GM23338 (cell line): ENCODE measurements at regions not wholly inside any gene's neighbourhood (a gene's known extent, or its start where the extent isn't known, plus 50 kb on each side); places are given as distances from the start of the nearest gene placed in this dataset.

ENCODE experiments used
- ATAC-seq: fragments of 200-7000 bp; cut with Tn5 transposase; 3 replicates; pipeline ENCODE4 v1.9.1; 2020
- DNase-seq: peaks from one replicate; pipeline ENCODE4 v3.0.0-alpha.2; 2015; ENCODE audit warnings: low spot score
- H2AFZ ChIP-seq: fragments of 200-600 bp; sonication (generic); 2 replicates; pipeline ENCODE4 v1.8.0; 2016; ENCODE audit warnings: antibody characterized with exemption, mild to moderate bottlenecking, moderate library complexity
- H3F3A ChIP-seq: fragments of 200-600 bp; sonication (generic); replicated peaks from 2 replicates; pipeline ENCODE4 v1.8.0; 2017; ENCODE audit warnings: antibody characterized with exemption, mixed run types, low read depth
- H3K27ac ChIP-seq: fragments of 200-600 bp; sonication (generic); 2 replicates; pipeline ENCODE4 v1.6.1; 2016; ENCODE audit warnings: low read depth
- H3K27me3 ChIP-seq: fragments of 200-600 bp; sonication (generic); 2 replicates; pipeline ENCODE4 v1.8.0; 2016; ENCODE audit warnings: mild to moderate bottlenecking, mixed run types, moderate library complexity; ENCODE audit not compliant: insufficient read depth
- H3K36me3 ChIP-seq: fragments of 200-600 bp; sonication (generic); 2 replicates; pipeline ENCODE4 v1.8.0; 2016; ENCODE audit warnings: mild to moderate bottlenecking; ENCODE audit not compliant: insufficient read depth
- H3K4me1 ChIP-seq: fragments of 200-600 bp; sonication (generic); 2 replicates; pipeline ENCODE4 v1.8.0; 2016; ENCODE audit warnings: mild to moderate bottlenecking, moderate library complexity; ENCODE audit not compliant: insufficient read depth
- H3K4me2 ChIP-seq: fragments of 200-600 bp; sonication (generic); 2 replicates; pipeline ENCODE4 v1.7.1; 2017; ENCODE audit warnings: mixed run types
- H3K4me3 ChIP-seq: fragments of 200-600 bp; sonication (generic); 2 replicates; pipeline ENCODE4 v1.6.1; 2016; ENCODE audit warnings: mixed run types
- H3K79me2 ChIP-seq: fragments of 200-600 bp; sonication (generic); replicated peaks from 2 replicates; pipeline ENCODE4 v1.8.0; 2017; ENCODE audit warnings: mild to moderate bottlenecking; ENCODE audit not compliant: insufficient read depth
- H3K9me2 ChIP-seq: fragments of 200-600 bp; sonication (generic); 2 replicates; pipeline ENCODE4 v1.8.0; 2017; ENCODE audit not compliant: insufficient read depth
- H4K20me1 ChIP-seq: fragments of 200-600 bp; sonication (generic); replicated peaks from 2 replicates; pipeline ENCODE4 v1.8.0; 2017; ENCODE audit warnings: mild to moderate bottlenecking; ENCODE audit not compliant: insufficient read depth
- H3K27ac Mint-ChIP-seq: 2 replicates; pipeline ENCODE4 v1.8.0; 2020; ENCODE audit warnings: inconsistent platforms, mild to moderate bottlenecking, moderate library complexity, mixed read lengths
- H3K27me3 Mint-ChIP-seq: 3 replicates; pipeline ENCODE4 v1.8.0; 2022; ENCODE audit warnings: low read depth, mild to moderate bottlenecking, moderate library complexity, mixed read lengths, inconsistent platforms; ENCODE audit not compliant: insufficient read depth, poor library complexity
- H3K36me3 Mint-ChIP-seq: 3 replicates; pipeline ENCODE4 v1.8.0; 2021; ENCODE audit warnings: low read depth, mild to moderate bottlenecking, inconsistent platforms, moderate library complexity, mixed read lengths
- H3K4me1 Mint-ChIP-seq: 3 replicates; pipeline ENCODE4 v1.8.0; 2020; ENCODE audit warnings: mild to moderate bottlenecking, inconsistent platforms, mixed read lengths
- H3K4me3 Mint-ChIP-seq: 3 replicates; pipeline ENCODE4 v1.8.0; 2021; ENCODE audit warnings: moderate library complexity, mild to moderate bottlenecking, inconsistent platforms, mixed read lengths
- H3K9me3 Mint-ChIP-seq: 3 replicates; pipeline ENCODE4 v1.8.0; 2020; ENCODE audit warnings: moderate library complexity, mild to moderate bottlenecking, inconsistent platforms, mixed read lengths
- CREB1 ChIP-seq: fragments of 250-450 bp; sonication (Bioruptor Pico); IDR thresholded peaks from 2 replicates; pipeline ENCODE4 v1.5.0; 2020; ENCODE audit warnings: low read depth, mild to moderate bottlenecking, moderate library complexity
- EZH2 ChIP-seq: fragments of 200-600 bp; sonication (generic); IDR thresholded peaks from one replicate; pipeline ENCODE4 v1.8.0; 2017; ENCODE audit warnings: antibody characterized with exemption, mild to moderate bottlenecking, low read depth; ENCODE audit not compliant: unreplicated experiment
- EZH2phosphoT487 ChIP-seq: fragments of 200-600 bp; sonication (generic); IDR thresholded peaks from one replicate; pipeline ENCODE4 v1.8.1; 2018; ENCODE audit warnings: antibody characterized with exemption; ENCODE audit not compliant: unreplicated experiment
- JUNB ChIP-seq: IDR thresholded peaks from one replicate; pipeline ENCODE4 v1.6.1; 2016; ENCODE audit warnings: antibody characterized with exemption; ENCODE audit not compliant: unreplicated experiment
- NANOG ChIP-seq: IDR thresholded peaks from 2 replicates; pipeline ENCODE4 v1.6.1; 2016; ENCODE audit warnings: antibody characterized with exemption, borderline replicate concordance
- POLR2AphosphoS5 ChIP-seq: IDR thresholded peaks from 2 replicates; pipeline ENCODE4 v1.6.1; 2016; ENCODE audit warnings: antibody characterized with exemption, low read depth
- STAT1 ChIP-seq: IDR thresholded peaks from one replicate; pipeline ENCODE4 v1.6.1; 2016; ENCODE audit warnings: antibody characterized with exemption; ENCODE audit not compliant: unreplicated experiment
- ZNF114 ChIP-seq: fragments of 250-450 bp; sonication (Bioruptor Pico); IDR thresholded peaks from 2 replicates; pipeline ENCODE4 v1.5.0; 2020; ENCODE audit warnings: mild to moderate bottlenecking, moderate library complexity
- ZNF331 ChIP-seq: fragments of 250-450 bp; sonication (Bioruptor Pico); IDR thresholded peaks from 2 replicates; pipeline ENCODE4 v1.5.0; 2020; ENCODE audit warnings: low read depth, mild to moderate bottlenecking, moderate library complexity
- TF ChIP-seq, protein P1 (sequence below): IDR thresholded peaks from one replicate; pipeline ENCODE4 v1.6.1; 2018; ENCODE audit warnings: antibody characterized with exemption; ENCODE audit not compliant: unreplicated experiment
- TF ChIP-seq, protein P2 (sequence below): fragments of 250-450 bp; sonication (Bioruptor Pico); IDR thresholded peaks from 2 replicates; pipeline ENCODE4 v1.5.0; 2020; ENCODE audit warnings: mild to moderate bottlenecking, moderate library complexity
- TF ChIP-seq, protein P3 (sequence below), 2 experiments: fragments of 200-600 bp in 1 of 2; sonication (generic) in 1 of 2; conservative IDR thresholded peaks; 2 replicates each; pipeline versions ENCODE4 v1.5.1 to v1.6.1; 2016 to 2017; ENCODE audit warnings: antibody characterized with exemption in 2 of 2, low read depth in 2 of 2, mild to moderate bottlenecking in 2 of 2, moderate library complexity in 1 of 2
- TF ChIP-seq, protein P4 (sequence below): IDR thresholded peaks from 2 replicates; pipeline ENCODE4 v1.6.1; 2016; ENCODE audit warnings: antibody characterized with exemption

DNA sequence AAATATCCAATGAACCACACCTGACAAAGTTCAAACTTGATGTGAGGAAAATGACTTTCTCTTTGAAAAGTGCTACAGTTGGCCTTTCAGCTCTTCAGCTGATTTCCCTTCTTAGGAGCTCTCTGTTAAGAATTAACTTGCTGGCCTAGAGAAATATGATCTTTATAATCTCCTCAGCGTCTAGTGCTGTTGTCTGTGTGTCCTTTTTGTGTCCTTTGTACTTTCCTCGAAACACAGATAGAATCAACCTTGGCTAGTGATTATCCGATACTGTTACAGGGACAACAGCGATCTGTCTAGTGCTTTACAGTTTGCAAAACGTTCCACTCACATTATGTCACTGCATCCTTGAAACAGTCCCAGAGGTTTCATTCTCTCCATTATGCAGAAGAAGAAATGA is 162.8 kb upstream of the RMST start:
- H3K27ac Mint-ChIP-seq: no peak overlapping the region
- peaks cover 9% of the 10 kb centered on the region; the same call in 2 of the 3 replicates for H3K36me3 Mint-ChIP-seq
- Histone ChIP-seq H3K4me1 (no peaks in the 10 kb centered on the region), H3K79me2 (no peaks in the 10 kb centered on the region), H2AFZ (no peak overlapping the region), H3K4me2 (no peak overlapping the region), H3K27ac (no peak overlapping the region), H3K4me3 (no peak overlapping the region), H3K36me3 (peaks cover 3% of the 10 kb centered on the region; the same call in 1 of the 2 replicates), H3F3A (no peaks in the 10 kb centered on the region), H3K9me2 (peaks cover 8% of the 10 kb centered on the region), H3K27me3 (no peaks in the 10 kb centered on the region), H4K20me1 (no peaks in the 10 kb centered on the region)
- peaks cover 14% of the 10 kb centered on the region for H3K9me3 Mint-ChIP-seq
- no peak for ATAC-seq
- DNase-seq: no peak
- peaks cover 2% of the 10 kb centered on the region; the same call in 1 of the 3 replicates for H3K4me1 Mint-ChIP-seq
- no peak overlapping the region for H3K4me3 Mint-ChIP-seq
- H3K27me3 Mint-ChIP-seq: no peaks in the 10 kb centered on the region
- TF ChIP-seq ZNF331 (no peak), STAT1 (no peak), EZH2 (no peak), JUNB (no peak), EZH2phosphoT487 (no peak), NANOG (no peak), CREB1 (CRISPR knock-in tag) (no peak), ZNF114 (CRISPR knock-in tag) (no peak), POLR2AphosphoS5 (no peak)
- TF ChIP-seq, protein P1, sequence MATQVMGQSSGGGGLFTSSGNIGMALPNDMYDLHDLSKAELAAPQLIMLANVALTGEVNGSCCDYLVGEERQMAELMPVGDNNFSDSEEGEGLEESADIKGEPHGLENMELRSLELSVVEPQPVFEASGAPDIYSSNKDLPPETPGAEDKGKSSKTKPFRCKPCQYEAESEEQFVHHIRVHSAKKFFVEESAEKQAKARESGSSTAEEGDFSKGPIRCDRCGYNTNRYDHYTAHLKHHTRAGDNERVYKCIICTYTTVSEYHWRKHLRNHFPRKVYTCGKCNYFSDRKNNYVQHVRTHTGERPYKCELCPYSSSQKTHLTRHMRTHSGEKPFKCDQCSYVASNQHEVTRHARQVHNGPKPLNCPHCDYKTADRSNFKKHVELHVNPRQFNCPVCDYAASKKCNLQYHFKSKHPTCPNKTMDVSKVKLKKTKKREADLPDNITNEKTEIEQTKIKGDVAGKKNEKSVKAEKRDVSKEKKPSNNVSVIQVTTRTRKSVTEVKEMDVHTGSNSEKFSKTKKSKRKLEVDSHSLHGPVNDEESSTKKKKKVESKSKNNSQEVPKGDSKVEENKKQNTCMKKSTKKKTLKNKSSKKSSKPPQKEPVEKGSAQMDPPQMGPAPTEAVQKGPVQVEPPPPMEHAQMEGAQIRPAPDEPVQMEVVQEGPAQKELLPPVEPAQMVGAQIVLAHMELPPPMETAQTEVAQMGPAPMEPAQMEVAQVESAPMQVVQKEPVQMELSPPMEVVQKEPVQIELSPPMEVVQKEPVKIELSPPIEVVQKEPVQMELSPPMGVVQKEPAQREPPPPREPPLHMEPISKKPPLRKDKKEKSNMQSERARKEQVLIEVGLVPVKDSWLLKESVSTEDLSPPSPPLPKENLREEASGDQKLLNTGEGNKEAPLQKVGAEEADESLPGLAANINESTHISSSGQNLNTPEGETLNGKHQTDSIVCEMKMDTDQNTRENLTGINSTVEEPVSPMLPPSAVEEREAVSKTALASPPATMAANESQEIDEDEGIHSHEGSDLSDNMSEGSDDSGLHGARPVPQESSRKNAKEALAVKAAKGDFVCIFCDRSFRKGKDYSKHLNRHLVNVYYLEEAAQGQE: no peak
- TF ChIP-seq, protein P2, sequence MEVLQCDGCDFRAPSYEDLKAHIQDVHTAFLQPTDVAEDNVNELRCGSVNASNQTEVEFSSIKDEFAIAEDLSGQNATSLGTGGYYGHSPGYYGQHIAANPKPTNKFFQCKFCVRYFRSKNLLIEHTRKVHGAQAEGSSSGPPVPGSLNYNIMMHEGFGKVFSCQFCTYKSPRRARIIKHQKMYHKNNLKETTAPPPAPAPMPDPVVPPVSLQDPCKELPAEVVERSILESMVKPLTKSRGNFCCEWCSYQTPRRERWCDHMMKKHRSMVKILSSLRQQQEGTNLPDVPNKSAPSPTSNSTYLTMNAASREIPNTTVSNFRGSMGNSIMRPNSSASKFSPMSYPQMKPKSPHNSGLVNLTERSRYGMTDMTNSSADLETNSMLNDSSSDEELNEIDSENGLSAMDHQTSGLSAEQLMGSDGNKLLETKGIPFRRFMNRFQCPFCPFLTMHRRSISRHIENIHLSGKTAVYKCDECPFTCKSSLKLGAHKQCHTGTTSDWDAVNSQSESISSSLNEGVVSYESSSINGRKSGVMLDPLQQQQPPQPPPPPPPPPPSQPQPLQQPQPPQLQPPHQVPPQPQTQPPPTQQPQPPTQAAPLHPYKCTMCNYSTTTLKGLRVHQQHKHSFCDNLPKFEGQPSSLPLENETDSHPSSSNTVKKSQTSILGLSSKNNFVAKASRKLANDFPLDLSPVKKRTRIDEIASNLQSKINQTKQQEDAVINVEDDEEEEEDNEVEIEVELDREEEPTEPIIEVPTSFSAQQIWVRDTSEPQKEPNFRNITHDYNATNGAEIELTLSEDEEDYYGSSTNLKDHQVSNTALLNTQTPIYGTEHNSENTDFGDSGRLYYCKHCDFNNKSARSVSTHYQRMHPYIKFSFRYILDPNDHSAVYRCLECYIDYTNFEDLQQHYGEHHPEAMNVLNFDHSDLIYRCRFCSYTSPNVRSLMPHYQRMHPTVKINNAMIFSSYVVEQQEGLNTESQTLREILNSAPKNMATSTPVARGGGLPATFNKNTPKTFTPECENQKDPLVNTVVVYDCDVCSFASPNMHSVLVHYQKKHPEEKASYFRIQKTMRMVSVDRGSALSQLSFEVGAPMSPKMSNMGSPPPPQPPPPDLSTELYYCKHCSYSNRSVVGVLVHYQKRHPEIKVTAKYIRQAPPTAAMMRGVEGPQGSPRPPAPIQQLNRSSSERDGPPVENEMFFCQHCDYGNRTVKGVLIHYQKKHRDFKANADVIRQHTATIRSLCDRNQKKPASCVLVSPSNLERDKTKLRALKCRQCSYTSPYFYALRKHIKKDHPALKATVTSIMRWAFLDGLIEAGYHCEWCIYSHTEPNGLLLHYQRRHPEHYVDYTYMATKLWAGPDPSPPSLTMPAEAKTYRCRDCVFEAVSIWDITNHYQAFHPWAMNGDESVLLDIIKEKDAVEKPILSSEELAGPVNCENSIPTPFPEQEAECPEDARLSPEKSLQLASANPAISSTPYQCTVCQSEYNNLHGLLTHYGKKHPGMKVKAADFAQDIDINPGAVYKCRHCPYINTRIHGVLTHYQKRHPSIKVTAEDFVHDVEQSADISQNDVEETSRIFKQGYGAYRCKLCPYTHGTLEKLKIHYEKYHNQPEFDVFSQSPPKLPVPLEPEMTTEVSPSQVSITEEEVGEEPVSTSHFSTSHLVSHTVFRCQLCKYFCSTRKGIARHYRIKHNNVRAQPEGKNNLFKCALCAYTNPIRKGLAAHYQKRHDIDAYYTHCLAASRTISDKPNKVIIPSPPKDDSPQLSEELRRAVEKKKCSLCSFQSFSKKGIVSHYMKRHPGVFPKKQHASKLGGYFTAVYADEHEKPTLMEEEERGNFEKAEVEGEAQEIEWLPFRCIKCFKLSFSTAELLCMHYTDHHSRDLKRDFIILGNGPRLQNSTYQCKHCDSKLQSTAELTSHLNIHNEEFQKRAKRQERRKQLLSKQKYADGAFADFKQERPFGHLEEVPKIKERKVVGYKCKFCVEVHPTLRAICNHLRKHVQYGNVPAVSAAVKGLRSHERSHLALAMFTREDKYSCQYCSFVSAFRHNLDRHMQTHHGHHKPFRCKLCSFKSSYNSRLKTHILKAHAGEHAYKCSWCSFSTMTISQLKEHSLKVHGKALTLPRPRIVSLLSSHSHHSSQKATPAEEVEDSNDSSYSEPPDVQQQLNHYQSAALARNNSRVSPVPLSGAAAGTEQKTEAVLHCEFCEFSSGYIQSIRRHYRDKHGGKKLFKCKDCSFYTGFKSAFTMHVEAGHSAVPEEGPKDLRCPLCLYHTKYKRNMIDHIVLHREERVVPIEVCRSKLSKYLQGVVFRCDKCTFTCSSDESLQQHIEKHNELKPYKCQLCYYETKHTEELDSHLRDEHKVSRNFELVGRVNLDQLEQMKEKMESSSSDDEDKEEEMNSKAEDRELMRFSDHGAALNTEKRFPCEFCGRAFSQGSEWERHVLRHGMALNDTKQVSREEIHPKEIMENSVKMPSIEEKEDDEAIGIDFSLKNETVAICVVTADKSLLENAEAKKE (CRISPR knock-in tag): no peak
- TF ChIP-seq, protein P3, sequence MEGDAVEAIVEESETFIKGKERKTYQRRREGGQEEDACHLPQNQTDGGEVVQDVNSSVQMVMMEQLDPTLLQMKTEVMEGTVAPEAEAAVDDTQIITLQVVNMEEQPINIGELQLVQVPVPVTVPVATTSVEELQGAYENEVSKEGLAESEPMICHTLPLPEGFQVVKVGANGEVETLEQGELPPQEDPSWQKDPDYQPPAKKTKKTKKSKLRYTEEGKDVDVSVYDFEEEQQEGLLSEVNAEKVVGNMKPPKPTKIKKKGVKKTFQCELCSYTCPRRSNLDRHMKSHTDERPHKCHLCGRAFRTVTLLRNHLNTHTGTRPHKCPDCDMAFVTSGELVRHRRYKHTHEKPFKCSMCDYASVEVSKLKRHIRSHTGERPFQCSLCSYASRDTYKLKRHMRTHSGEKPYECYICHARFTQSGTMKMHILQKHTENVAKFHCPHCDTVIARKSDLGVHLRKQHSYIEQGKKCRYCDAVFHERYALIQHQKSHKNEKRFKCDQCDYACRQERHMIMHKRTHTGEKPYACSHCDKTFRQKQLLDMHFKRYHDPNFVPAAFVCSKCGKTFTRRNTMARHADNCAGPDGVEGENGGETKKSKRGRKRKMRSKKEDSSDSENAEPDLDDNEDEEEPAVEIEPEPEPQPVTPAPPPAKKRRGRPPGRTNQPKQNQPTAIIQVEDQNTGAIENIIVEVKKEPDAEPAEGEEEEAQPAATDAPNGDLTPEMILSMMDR (conservative IDR thresholded peaks at IDR 0.05; ENCODE audit: low read depth in 2 of 2): no peak
- TF ChIP-seq, protein P4, sequence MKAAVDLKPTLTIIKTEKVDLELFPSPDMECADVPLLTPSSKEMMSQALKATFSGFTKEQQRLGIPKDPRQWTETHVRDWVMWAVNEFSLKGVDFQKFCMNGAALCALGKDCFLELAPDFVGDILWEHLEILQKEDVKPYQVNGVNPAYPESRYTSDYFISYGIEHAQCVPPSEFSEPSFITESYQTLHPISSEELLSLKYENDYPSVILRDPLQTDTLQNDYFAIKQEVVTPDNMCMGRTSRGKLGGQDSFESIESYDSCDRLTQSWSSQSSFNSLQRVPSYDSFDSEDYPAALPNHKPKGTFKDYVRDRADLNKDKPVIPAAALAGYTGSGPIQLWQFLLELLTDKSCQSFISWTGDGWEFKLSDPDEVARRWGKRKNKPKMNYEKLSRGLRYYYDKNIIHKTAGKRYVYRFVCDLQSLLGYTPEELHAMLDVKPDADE: no peak
